Tibial nerve (tissue), 4 donors: ENCODE measurements at regions not wholly inside any gene's neighbourhood (a gene's known extent, or its start where the extent isn't known, plus 50 kb on each side); places are given as distances from the start of the nearest gene placed in this dataset.

Experiments
- CTCF ChIP-seq, 5 experiments: fragments of 200-600 bp in 3 of 5; fragments of 450-650 bp in 2 of 5; sonication (generic) in 3 of 5; IDR thresholded peaks; one replicate each; pipeline ENCODE4 v1.5.1; 2016 to 2019; ENCODE audit warnings: antibody characterized with exemption in 5 of 5, mild to moderate bottlenecking in 3 of 5, moderate library complexity in 2 of 5
- EP300 ChIP-seq, 2 donors: sonication (generic); formaldehyde crosslinking; IDR thresholded peaks; one replicate each; pipeline ENCODE4 v1.6.1; 2017; ENCODE audit warnings: antibody characterized with exemption in 2 of 2, mild to moderate bottlenecking in 1 of 2
- POLR2A ChIP-seq, 2 donors: fragments of 450-650 bp; IDR thresholded peaks; one replicate each; pipeline ENCODE4 v1.6.1; 2017; ENCODE audit warnings: antibody characterized with exemption in 2 of 2, mild to moderate bottlenecking in 2 of 2, moderate library complexity in 2 of 2

DNA sequence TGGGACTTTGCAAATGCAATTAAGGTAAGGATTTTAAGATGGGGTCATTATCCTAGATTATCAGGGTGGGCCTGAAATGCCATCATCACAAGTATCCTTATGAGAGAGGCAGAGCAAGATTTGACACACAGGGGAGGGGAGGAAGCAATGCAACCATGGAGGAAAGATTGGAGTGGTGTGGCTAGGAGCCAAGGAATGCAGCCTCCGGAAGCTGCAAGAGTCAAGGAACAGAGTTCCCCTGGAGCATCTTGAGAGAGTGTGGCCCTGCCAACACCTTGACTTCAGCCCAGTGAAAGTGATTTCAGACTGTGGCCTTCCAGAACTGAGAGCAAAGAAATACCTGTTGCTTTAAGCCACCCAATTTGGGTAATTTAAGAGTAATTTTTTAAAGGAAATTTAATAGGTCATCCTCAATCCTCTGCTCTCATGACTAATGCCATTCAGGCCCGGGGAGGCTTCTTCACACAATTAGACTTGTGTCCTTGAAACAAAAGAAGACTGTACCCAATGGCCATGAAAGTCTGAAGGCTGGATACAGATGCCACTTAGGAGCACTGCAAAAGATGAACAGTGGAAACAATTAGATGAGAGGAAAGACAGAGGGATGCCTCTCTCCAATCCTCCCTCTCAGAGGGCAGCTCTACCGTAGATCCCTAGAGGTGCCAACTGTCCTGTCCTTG lies 250.3 kb upstream of the ID2 start:
- no peak for TF ChIP-seq CTCF (IDR thresholded peaks at IDR 0.05)
- TF ChIP-seq POLR2A (IDR thresholded peaks at IDR 0.05): no peak
- TF ChIP-seq EP300 (IDR thresholded peaks at IDR 0.05): no peak
